GM19463 (cell line): ENCODE measurements at regions not wholly inside any gene's neighbourhood (a gene's known extent, or its start where the extent isn't known, plus 50 kb on each side); places are given as distances from the start of the nearest gene placed in this dataset.

Experiments used
- ATAC-seq: cut with Tn5 transposase; IDR thresholded peaks from one replicate; pipeline ENCODE4 v1.9.1; 2021; ENCODE audit warnings: mild to moderate bottlenecking, moderate library complexity; ENCODE audit not compliant: unreplicated experiment

DNA sequence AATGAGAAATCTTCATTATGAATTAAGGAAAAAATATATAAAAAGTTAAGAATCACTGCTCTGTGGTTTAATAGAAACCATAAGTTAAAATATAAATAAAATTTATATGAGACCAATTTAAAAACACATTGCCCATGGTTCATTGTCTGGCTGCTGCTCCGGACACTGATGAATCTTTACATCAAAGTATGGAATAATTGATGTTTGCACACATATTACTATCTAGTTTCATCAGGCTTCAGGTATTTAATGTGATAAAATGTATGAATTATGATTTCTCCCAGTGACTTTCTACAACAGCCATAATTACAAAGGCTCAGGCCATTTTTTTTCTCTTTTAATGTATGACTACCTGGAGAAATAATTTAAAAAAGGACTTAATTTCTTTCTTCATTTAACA is 599.1 kb upstream of the PRMT6 start:
- ATAC-seq, result no peak

DNA sequence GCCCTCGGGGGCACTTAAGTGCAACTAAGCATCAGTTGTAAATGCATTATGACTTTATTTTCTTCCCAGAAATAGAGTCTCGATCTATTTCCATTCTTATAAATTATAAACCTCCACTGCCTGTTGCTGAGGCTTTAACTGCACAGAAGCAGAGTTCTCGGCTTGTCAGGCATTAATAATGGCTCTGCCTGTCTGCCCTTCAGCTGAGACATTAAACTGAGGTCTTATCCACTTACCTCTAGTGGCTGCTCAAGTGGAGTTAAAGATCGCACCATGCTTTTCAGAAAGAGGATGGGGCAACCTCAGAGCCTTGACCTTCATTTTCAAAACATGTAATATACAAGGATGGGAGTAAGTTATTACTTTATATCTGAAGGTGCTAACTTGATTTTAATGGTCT is 597.6 kb upstream of the PRMT6 start:
- no peak for ATAC-seq

DNA sequence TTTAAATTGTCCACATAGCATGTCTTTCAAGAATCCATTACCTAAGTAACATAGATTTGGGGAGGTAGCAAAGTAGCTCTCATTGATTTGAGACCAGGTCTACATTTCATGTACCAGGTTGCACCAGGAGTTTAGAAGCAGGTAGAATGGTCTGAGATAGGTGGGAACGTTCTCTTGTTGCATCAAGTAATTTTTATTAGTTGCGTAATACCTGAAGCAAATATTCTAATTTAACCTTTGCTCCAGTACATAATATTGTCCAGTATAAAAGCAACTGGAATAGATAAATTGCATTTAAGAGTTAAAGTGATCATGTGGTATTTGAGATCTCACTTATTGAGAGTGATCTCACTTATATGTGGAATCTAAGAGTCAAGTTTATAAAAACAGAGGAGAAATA is 597.1 kb upstream of the PRMT6 start:
- no peak for ATAC-seq

DNA sequence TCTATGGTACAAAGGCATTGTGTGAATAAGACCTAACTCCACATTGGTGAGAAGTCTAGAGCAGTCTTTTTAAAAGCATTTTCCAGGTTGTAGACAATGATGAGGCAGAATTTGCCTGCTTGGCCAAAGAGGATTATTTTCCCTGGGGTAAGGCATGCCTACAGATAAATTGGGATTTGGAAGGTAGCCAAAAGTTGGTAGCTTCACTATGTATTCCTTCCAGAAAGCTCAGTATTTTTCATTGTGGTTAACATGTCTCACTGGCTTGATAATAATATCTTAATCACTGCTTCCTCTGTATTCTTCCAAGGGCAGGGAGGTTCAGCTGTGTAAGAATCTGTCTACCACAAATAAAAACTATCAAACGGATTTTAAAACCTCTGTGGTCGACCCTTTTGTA is 590.8 kb upstream of the PRMT6 start:
- ATAC-seq, result no peak

DNA sequence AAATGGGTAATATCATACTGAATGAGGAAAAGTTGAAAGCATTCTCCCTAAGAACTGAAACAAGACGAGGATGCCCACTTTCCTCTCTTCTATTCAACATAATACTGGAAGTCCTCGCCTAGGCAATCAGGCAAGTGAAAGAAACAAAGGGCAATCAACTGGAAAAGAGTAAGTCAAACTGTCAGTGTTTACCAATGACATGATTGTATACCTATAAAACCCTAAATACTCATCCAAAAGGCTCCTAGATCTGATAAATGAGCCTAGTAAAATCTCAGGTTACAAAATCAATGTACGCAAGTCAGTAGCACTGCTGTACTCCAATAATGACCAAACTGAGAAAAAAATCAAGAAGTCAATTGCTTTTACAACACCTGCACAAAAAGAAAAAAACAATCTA is 575.8 kb upstream of the PRMT6 start:
- no peak for ATAC-seq

DNA sequence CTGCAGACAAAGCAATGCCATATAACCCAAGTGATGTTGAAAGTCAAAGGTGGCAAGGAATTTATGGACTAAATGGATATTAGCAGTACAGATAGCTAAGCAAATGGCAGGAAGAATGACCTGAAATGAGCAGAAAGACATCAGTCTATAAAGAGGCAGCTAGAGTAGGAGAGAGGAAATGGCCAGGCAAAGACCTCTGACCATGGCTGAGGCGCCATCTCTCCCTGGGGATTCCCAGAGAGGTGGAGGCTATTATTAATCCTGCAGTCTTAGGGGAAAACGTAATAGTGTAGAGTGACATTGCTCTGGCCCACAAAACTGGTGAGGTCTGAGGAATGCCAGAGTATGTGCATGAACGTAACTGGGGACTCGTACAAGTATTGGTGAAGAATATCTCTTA is 563.6 kb upstream of the PRMT6 start:
- ATAC-seq, result no peak

DNA sequence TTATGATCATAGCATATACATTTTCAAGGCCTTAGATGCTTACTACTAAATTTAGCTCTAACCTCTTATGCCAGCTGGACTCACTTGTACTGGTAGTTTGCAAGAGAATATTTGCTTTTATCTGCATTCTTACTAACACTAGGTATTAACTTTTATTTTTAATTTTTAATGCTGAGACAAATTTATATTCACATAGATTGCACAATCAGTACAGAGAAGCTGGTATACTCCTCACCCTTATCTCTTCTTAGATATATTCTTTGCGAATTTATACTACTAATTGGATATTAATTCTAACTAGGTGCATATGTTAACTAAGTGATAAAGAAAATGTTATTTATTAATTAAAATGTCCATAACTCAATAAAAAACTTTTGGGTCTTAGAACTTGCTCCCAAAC is 561.8 kb upstream of the PRMT6 start:
- no peak for ATAC-seq

DNA sequence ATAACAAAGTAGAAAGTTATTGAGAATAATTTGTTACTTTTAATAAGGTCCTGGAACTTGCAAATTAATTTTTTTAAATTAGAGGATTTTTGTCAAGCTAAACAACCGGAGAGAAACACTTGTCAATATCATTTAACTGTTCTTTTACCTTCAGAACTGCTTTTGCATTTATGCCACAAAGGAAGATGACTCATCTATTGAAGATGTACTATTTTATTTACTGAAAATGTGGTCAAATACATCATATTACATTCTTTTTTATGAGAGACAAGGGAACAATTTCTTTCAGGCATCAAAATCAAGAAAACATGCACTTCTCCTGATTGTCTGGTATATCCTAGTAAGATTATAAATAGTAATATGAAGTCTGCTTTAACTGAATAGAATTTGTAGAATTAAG is 558.2 kb upstream of the PRMT6 start:
- ATAC-seq, result no peak

DNA sequence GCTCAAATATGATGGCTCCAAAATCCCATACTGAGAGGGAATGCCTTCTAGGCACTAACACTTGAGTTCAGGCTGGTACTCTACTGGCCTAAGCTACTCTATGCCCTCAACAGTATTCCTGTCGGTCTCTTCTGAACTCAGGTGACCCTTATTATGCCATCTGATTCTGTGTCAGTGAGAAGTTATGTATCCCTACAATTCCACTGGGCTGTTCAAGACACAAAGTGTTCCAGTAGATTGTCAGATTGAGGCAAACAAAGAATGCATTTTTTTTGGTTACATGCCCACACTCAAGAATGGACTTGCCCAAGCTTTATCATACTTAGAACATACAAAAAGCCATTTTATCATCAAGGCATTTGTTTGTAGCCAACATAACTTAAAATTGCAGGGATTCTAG is 553.8 kb upstream of the PRMT6 start:
- no peak for ATAC-seq

DNA sequence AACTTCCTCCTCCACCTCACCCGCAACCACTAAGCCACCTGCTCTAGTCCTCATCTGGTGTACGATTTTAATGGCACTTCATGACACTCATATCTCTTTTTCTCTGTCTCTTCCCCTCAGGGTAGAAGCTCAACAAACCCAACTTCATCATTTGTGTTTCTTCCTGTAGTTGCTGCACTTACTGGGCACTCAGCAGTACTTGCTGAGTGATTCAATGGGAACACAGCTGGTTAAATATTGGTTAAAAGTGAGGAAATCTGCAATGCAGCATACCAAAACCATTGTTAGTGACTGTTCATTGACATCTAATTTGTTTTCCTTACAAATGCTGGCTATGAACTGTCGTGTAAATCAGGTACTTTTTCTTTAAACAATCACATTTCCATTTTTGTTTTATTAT is 541.1 kb upstream of the PRMT6 start:
- no peak for ATAC-seq

DNA sequence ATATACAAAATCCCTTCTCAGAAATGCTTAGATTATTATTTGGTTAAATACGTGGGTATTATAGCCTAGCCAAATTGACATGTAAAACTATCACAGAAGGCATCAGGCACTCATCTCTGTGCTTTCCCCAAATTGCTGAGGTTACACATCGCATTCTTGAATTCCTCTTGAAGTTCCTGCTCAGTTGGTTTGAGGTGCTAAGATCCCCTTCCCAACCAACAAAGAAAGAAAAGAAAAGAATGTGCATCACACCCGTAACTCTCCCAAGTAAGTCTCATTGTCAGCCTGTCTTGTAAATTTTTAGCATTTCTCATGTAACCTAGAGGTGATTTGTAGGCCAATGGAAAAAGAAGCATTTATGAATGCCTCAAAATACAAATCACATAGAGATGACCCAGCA is 539.2 kb upstream of the PRMT6 start:
- ATAC-seq, result no peak

DNA sequence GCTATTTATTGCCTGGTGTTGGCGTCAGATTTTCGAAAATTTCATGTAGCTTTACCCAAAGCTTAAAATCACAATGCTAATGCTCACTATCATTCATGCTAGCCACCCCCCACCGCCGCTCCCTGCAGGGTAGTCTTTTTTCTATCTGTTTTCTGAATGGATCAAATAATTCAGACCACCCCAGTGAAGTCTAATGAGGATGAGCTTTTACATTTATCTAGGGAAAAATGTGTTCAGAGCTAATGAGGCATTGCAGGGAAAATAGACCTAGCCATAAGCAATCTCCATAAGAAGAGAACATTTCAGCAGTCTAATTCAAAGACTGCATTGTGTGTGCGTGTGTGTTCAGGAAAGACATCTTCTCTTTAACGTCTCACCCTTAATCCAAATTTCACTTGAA is 533.0 kb upstream of the PRMT6 start:
- no peak for ATAC-seq

DNA sequence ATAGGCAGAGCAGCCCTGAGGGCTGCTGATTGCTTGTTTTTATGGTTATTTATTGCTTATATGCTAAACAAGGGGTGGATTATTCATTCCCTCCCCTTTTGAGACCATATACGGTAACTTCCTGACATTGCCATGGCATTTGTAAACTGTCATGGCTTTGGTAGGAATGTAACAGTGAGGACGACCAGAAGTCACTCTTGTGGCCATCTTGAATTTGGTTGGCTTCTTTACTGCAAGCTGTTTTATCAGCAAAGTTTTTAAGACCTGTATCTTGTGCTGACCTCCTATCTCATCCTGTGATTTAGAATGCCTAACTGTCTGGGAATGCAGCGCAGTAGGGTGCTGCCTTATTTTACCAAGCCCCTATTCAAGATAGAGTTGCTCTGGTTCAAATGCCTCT is 531.8 kb upstream of the PRMT6 start:
- no peak for ATAC-seq

DNA sequence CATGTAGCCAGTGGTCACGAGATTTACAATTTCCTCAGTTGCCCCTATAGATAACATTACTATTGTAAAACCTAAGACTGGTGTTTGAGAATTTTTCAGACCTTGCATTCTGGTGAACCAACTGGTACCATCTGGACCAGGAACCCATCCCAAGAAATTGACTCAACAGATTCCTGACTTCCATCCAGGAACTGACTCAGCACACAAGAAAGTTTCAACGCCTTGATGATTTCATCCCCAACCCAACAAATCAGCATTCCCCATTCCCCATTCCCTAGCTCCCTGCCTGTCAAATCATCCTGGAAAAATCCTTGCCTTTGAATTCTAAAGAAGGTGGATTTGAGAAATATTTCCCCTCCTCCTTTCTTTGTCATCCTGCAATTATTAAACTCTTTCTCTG is 529.8 kb upstream of the PRMT6 start:
- ATAC-seq, result no peak

DNA sequence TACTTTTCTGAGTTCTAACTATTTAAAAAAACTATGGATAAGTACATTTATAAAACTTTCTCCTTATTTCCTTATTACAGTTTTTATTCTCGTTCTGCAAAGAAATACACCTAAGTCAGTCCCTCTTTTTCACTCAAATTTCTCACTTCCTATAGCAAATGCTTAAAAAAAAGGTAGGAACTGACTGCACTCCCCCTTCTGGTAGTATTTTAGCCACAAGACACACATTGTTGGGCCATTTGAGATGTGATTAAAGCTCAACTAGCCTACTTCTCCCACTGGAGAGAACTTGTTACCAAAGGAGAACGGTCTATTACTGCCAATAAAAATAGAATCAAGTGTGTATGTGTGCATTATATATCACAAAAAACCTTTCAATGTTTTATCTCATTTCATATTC is 521.9 kb upstream of the PRMT6 start:
- no peak for ATAC-seq

DNA sequence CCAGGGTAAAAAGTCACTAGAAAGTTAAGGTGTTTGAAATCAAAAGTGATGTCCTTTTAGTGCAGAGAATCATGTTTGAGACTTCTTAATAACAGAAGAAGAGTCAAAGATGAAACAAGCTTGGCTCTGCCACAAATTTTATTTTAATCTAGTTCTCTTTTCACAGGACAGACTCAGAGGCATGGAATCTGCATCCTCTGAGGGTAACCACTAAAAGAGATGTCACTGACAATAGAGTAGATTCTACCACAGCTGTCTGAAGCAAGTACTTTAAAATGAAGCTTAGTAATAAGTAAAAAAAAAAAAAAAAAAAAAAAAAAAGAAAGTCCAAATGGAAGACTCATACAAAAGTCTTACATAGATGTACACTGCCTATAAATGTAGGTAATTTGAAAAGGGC is 519.7 kb upstream of the PRMT6 start:
- no peak for ATAC-seq

DNA sequence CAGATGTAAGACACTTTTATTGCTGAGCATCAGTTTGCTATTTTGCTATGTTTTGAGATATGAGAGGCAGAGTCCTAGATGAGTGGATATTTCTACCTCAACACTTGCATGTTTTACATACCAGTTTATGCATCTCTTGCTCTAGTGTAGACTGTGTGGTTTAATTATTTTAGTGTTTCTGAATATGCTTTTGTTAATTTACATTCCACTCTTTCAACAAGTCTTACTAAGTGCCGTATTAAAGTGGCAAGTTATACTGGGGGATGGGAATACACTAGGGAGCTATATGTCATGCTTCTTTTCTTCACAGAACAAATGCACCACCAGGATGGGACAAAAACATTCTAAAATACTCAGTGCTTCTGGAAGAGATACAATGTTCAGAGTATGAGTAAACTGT is 507.7 kb upstream of the PRMT6 start:
- no peak for ATAC-seq

DNA sequence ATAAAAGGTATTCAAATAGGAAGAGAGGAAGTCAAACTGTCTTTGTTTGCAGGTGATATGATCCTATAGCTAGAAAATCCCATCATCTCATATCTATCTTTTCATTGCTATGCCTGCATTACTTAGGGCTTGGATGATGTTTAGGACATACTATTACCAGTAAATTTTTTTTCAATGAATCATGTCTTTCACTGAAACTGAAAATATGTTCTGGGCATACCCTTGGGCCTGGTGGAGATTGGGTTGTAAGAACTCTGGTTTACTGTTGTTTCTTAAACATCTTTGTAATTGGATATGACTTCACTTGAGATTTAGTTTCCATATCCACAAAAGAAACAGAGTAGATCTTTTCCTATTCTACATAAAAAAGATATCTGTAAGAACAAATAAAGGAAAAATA is 502.2 kb upstream of the PRMT6 start:
- ATAC-seq, result no peak

DNA sequence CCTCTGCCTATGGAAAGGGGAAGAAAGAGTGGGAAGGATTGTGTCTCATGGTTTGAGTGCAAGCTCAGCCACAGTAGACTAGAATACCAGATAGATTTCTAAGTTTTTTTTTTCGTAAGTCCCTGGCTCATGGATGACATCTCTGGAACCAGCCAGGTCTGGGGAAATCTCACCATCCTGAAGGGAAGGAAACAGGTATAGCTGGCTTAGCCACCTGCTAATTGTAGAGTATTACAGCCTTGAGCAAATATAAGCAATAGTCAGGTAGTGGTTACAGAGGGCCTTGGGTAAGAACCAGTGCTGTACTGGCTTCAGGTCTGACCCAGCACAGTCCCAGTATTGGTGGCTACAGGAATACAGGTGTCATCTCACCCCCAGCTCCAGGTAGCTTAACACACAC is 500.9 kb upstream of the PRMT6 start:
- no peak for ATAC-seq

DNA sequence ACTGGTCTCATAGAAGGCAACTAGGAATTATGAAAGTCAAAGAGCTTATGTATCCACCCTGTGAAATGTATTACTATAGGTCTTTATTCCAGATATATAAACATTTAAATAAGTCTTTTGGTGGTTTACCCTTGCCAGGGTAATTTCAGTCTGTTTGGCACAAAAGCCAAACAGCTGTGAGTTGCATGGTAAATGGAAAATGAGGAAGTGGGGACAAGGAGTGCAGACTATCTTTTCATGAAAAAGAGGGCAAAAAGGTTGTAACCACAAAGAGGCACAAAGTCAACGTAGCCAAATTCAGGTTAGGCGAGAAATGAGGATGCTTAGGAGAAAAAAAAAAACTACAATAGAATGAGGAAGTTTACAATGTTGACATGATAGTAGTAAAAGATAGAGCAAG is 492.3 kb upstream of the PRMT6 start:
- no peak for ATAC-seq

DNA sequence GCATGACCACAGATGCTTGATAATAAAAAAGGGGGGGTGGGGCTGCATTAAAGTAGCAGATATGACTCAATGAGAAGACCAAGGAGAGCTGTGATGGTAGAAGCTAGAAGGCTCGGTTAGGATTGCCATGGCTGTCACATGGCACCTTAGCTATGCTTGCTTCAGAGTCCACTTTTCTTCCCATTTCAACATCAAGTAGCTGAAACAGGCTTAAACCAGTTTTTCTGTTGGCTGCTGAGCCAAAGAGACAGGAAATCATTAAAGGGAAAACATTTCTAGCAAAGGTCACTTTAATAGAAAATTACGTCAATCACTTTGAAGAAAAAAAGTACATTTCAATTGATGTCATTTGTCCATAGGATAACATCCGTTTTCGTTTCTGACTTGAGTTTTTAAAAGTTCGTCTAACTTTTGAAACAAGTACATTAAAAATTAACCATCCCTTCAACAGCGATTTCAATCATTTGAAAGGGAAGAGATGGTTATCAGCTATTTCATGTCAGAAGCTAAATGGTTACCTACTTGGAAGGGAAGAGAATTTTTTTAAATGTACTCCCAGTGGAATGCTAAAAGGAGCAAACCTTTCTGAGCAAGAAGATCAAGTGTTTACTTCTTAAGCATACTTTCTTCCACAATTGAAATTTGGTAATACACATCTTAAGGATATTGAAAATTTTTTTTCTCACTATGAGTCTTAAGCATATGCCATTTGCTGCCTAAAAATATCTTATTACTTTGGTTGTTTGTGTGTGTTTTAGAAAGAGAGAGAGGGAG is 488.1 kb upstream of the PRMT6 start:
- no peak for ATAC-seq

DNA sequence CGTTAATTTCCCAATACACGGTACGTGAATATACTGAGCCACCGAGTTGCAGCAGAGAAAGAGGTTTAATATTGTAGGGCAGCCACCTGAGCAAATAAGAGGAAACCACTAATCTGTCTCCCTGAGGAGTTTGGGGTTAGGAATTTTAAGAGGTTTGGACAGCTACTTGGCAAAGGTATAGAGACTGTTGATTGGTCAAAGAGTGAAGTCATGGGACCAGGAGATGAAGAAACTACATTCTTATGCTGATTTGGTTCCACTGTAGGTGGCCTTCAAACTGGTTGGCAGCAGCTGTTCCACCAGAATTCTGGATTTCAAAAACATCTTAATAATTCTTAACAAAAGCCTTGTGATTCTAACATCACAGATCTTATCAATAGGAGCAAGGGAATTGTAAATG is 485.4 kb upstream of the PRMT6 start:
- ATAC-seq, result no peak

DNA sequence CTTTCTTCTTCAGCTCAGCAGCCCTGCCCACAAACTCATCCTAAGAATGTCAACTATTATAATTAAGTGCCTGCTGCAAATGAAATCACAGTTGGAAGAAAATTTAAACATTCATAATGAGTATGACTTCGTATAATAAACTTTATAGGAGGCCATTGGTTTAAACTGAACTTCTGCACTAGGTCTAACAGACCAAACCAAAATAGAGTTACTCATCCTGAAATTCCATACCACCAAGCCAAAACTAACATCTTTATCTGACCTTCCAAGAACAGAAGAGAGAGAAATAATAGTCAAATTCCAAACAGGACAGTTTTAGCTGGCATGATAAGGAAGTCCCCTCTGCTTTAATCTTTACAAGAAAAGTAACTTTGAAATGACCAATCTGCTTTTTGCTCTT is 472.4 kb upstream of the PRMT6 start:
- ATAC-seq, result no peak
